Naive thymus-derived CD4-positive, alpha-beta T cell (primary cell): ENCODE measurements at regions not wholly inside any gene's neighbourhood (a gene's known extent, or its start where the extent isn't known, plus 50 kb on each side); places are given as distances from the start of the nearest gene placed in this dataset.
"Not testable (repeated sequence)": the region's sequence is repeated elsewhere in the genome, so short reads cannot be mapped to it uniquely, and the experiment has no call there.

Source experiments
- ATAC-seq: fragments of 150-1000 bp; cut with Tn5 transposase; 2 replicates; pipeline ENCODE4 v1.10.0; 2021; ENCODE audit warnings: mild to moderate bottlenecking, moderate library complexity
- CTCF ChIA-PET: fragments of 350-600 bp; sonication (Branson Sonifier 250); formaldehyde crosslinking; loops from one replicate; lab custom pipeline; 2021; ENCODE audit warnings: antibody characterized with exemption; lab: Charles Lee
- POLR2A ChIA-PET: fragments of 350-600 bp; sonication (Branson Sonifier 250); formaldehyde crosslinking; loops from one replicate; lab custom pipeline; 2021; ENCODE audit warnings: antibody characterized with exemption, inconsistent platforms; lab: Charles Lee
- DNase-seq, 9 donors: peaks; one replicate each; pipeline versions ENCODE4 v3.0.0 to v3.0.0-alpha.2; 2020 to 2022; ENCODE audit warnings: mixed read lengths in 1 of 9
- H3K27ac ChIP-seq: one replicate; pipeline ENCODE4 v1.7.0; 2013; ENCODE audit warnings: mild to moderate bottlenecking, low read depth, low read length, moderate library complexity
- H3K27me3 ChIP-seq, 2 donors: one replicate each; pipeline ENCODE4 v1.7.0; 2013; ENCODE audit warnings: low read length in 2 of 2, mild to moderate bottlenecking in 2 of 2, moderate library complexity in 2 of 2; ENCODE audit not compliant: control insufficient read depth in 2 of 2, insufficient read depth in 2 of 2
- H3K36me3 ChIP-seq, 3 experiments: 1 replicate in 2 of 3; 2 replicates in 1 of 3; pipeline ENCODE4 v1.7.0; 2013; ENCODE audit warnings: low read length in 3 of 3, mild to moderate bottlenecking in 3 of 3, moderate library complexity in 1 of 3; ENCODE audit not compliant: insufficient read depth in 3 of 3, control insufficient read depth in 2 of 3
- H3K4me1 ChIP-seq, 2 donors: one replicate each; pipeline ENCODE4 v1.7.0; 2013; ENCODE audit warnings: low read length in 2 of 2, mild to moderate bottlenecking in 2 of 2, moderate library complexity in 1 of 2; ENCODE audit not compliant: control insufficient read depth in 2 of 2, insufficient read depth in 2 of 2
- H3K4me3 ChIP-seq: 2 replicates; pipeline ENCODE4 v1.7.0; 2013; ENCODE audit warnings: mild to moderate bottlenecking, low read length
- H3K9me3 ChIP-seq, 3 experiments: 1 replicate in 2 of 3; 2 replicates in 1 of 3; pipeline ENCODE4 v1.7.0; 2013; ENCODE audit warnings: low read length in 3 of 3; ENCODE audit not compliant: control insufficient read depth in 2 of 3
- H3K27ac Mint-ChIP-seq, 9 donors: one replicate each; pipeline ENCODE4 v1.8.0; 2020 to 2022; ENCODE audit warnings: mixed read lengths in 9 of 9, mild to moderate bottlenecking in 8 of 9, moderate library complexity in 5 of 9, inconsistent platforms in 2 of 9
- H3K27me3 Mint-ChIP-seq, 5 donors: one replicate each; pipeline ENCODE4 v1.8.0; 2021 to 2022; ENCODE audit warnings: mixed read lengths in 5 of 5, mild to moderate bottlenecking in 1 of 5
- H3K36me3 Mint-ChIP-seq, 5 donors: one replicate each; pipeline ENCODE4 v1.8.0; 2020 to 2022; ENCODE audit warnings: mixed read lengths in 5 of 5, mild to moderate bottlenecking in 3 of 5, inconsistent platforms in 1 of 5
- H3K4me1 Mint-ChIP-seq, 7 donors: one replicate each; pipeline ENCODE4 v1.8.0; 2020 to 2022; ENCODE audit warnings: mixed read lengths in 7 of 7, mild to moderate bottlenecking in 3 of 7, inconsistent platforms in 1 of 7
- H3K4me3 Mint-ChIP-seq, 10 donors: one replicate each; pipeline ENCODE4 v1.8.0; 2020 to 2022; ENCODE audit warnings: mild to moderate bottlenecking in 10 of 10, mixed read lengths in 10 of 10, moderate library complexity in 6 of 10, inconsistent platforms in 2 of 10
- H3K9me3 Mint-ChIP-seq, 11 donors: one replicate each; pipeline ENCODE4 v1.8.0; 2020 to 2022; ENCODE audit warnings: mixed read lengths in 11 of 11, mild to moderate bottlenecking in 4 of 11, inconsistent platforms in 1 of 11, moderate library complexity in 1 of 11
- intact Hi-C, 2 donors: fragments of 100-400 bp; cut with micrococcal nuclease; formaldehyde crosslinking; loops; one replicate each; pipeline ENCODE4 v1.15.1; 2023

GRCh38 chr5:71398400-71398799 is 57.1 kb upstream of the BDP1 start:
- intact Hi-C loops, H3K4me1 ChIP-seq, CTCF ChIA-PET, ATAC-seq, H3K27ac ChIP-seq, H3K4me3 ChIP-seq, H3K9me3 Mint-ChIP-seq, H3K27me3 ChIP-seq, DNase-seq, H3K36me3 ChIP-seq, H3K9me3 ChIP-seq, H3K27ac Mint-ChIP-seq, POLR2A ChIA-PET, H3K4me3 Mint-ChIP-seq, H3K4me1 Mint-ChIP-seq, H3K36me3 Mint-ChIP-seq: not testable (repeated sequence)
- H3K27me3 Mint-ChIP-seq: peaks cover 0 to 21% (median 5%) of the 10 kb centered on the region in 5 donors

GRCh38 chr5:71398859-71399258 is 56.6 kb upstream of the BDP1 start:
- ATAC-seq, H3K9me3 ChIP-seq, DNase-seq, H3K27ac ChIP-seq, H3K4me3 ChIP-seq, H3K27ac Mint-ChIP-seq, H3K36me3 Mint-ChIP-seq, CTCF ChIA-PET, intact Hi-C loops, H3K27me3 ChIP-seq, H3K36me3 ChIP-seq, H3K4me1 Mint-ChIP-seq, H3K4me1 ChIP-seq, H3K9me3 Mint-ChIP-seq, H3K4me3 Mint-ChIP-seq, POLR2A ChIA-PET: not testable (repeated sequence)
- H3K27me3 Mint-ChIP-seq: peaks cover 0 to 21% (median 8%) of the 10 kb centered on the region in 5 donors

- H3K4me1 Mint-ChIP-seq, DNase-seq, H3K9me3 ChIP-seq, H3K27me3 ChIP-seq, H3K27ac Mint-ChIP-seq, ATAC-seq, H3K4me1 ChIP-seq, intact Hi-C loops, H3K27ac ChIP-seq, H3K36me3 ChIP-seq, H3K4me3 Mint-ChIP-seq, H3K36me3 Mint-ChIP-seq, H3K9me3 Mint-ChIP-seq, CTCF ChIA-PET, H3K4me3 ChIP-seq, POLR2A ChIA-PET: not testable (repeated sequence)
- H3K27me3 Mint-ChIP-seq: peaks cover 0 to 21% (median 8%) of the 10 kb centered on the region in 5 donors
These were observed 56.0 kb upstream of the BDP1 start for GRCh38 chr5:71399443-71399842.

- H3K9me3 Mint-ChIP-seq, H3K4me1 ChIP-seq, POLR2A ChIA-PET, CTCF ChIA-PET, H3K27ac ChIP-seq, H3K4me3 Mint-ChIP-seq, DNase-seq, H3K4me3 ChIP-seq, H3K9me3 ChIP-seq, H3K36me3 Mint-ChIP-seq, ATAC-seq, H3K27me3 ChIP-seq, H3K27ac Mint-ChIP-seq, H3K36me3 ChIP-seq, intact Hi-C loops, H3K4me1 Mint-ChIP-seq: not testable (repeated sequence)
- peaks cover 0 to 21% (median 9%) of the 10 kb centered on the region in 5 donors for H3K27me3 Mint-ChIP-seq
These were observed 54.8 kb upstream of the BDP1 start for GRCh38 chr5:71400626-71401025.

- intact Hi-C loops, H3K36me3 ChIP-seq, ATAC-seq, H3K4me1 Mint-ChIP-seq, DNase-seq, H3K4me3 ChIP-seq, CTCF ChIA-PET, H3K4me1 ChIP-seq, H3K4me3 Mint-ChIP-seq, H3K27ac ChIP-seq, H3K9me3 Mint-ChIP-seq, H3K36me3 Mint-ChIP-seq, H3K27me3 ChIP-seq, POLR2A ChIA-PET, H3K9me3 ChIP-seq, H3K27ac Mint-ChIP-seq: not testable (repeated sequence)
- peaks cover 0 to 21% (median 12%) of the 10 kb centered on the region in 5 donors for H3K27me3 Mint-ChIP-seq
These were observed 54.3 kb upstream of the BDP1 start for GRCh38 chr5:71401150-71401549.

GRCh38 chr5:71401564-71401963 is 53.9 kb upstream of the BDP1 start:
- H3K36me3 Mint-ChIP-seq, H3K36me3 ChIP-seq, POLR2A ChIA-PET, H3K9me3 Mint-ChIP-seq, ATAC-seq, H3K27ac ChIP-seq, H3K9me3 ChIP-seq, DNase-seq, H3K4me3 Mint-ChIP-seq, H3K27ac Mint-ChIP-seq, CTCF ChIA-PET, H3K4me3 ChIP-seq, H3K4me1 Mint-ChIP-seq, intact Hi-C loops, H3K27me3 ChIP-seq, H3K4me1 ChIP-seq: not testable (repeated sequence)
- H3K27me3 Mint-ChIP-seq: peaks cover 0 to 19% (median 12%) of the 10 kb centered on the region in 5 donors

- H3K27me3 ChIP-seq, H3K36me3 ChIP-seq, H3K27ac ChIP-seq, POLR2A ChIA-PET, H3K4me3 Mint-ChIP-seq, H3K9me3 ChIP-seq, H3K9me3 Mint-ChIP-seq, DNase-seq, intact Hi-C loops, ATAC-seq, H3K4me1 Mint-ChIP-seq, H3K36me3 Mint-ChIP-seq, H3K4me3 ChIP-seq, H3K4me1 ChIP-seq, H3K27ac Mint-ChIP-seq, CTCF ChIA-PET: not testable (repeated sequence)
- peaks cover 0 to 14% (median 10%) of the 10 kb centered on the region in 5 donors for H3K27me3 Mint-ChIP-seq
These were observed 51.0 kb upstream of the BDP1 start for GRCh38 chr5:71404441-71404840.
